IMR-90 (cell line): ENCODE measurements at regions not wholly inside any gene's neighbourhood (a gene's known extent, or its start where the extent isn't known, plus 50 kb on each side); places are given as distances from the start of the nearest gene placed in this dataset.

Experiments used
- ATAC-seq: fragments of 200-7000 bp; cut with Tn5 transposase; 2 replicates; pipeline ENCODE4 v1.9.1; 2020; ENCODE audit warnings: low read depth, mild to moderate bottlenecking, moderate library complexity
- BruUV-seq: library from RNA; stranded (reverse); fragments of 400-500 nt; replicated peaks from 2 replicates; lab custom pipeline; 2021; lab: Mats Ljungman, UMichigan
- CTCF ChIA-PET: fragments of 300-600 bp; formaldehyde crosslinking; extraction: SDS; loops from one replicate; lab custom pipeline; 2021; ENCODE audit warnings: antibody characterized with exemption; lab: Yijun Ruan, JAX
- POLR2A ChIA-PET: fragments of 300-600 bp; sonication (Branson Sonifier 250); formaldehyde crosslinking; loops from one replicate; lab custom pipeline; 2022; ENCODE audit warnings: antibody characterized with exemption; ENCODE audit not compliant: unreplicated experiment; lab: Charles Lee
- DNase-seq: peaks from one replicate; pipeline ENCODE4 v3.0.0; 2013
- H2AFZ ChIP-seq: replicated peaks from 2 replicates; pipeline ENCODE3; 2013; ENCODE audit warnings: low read length, mild to moderate bottlenecking; ENCODE audit not compliant: poor library complexity
- H2AK5ac ChIP-seq: 2 replicates; pipeline ENCODE4 v1.6.1; 2013; ENCODE audit warnings: low read depth, low read length, inconsistent platforms
- H2AK9ac ChIP-seq: replicated peaks from 2 replicates; pipeline ENCODE3; 2013; ENCODE audit warnings: mild to moderate bottlenecking, low read depth, low read length, moderate library complexity; ENCODE audit not compliant: poor library complexity
- H2BK120ac ChIP-seq: 2 replicates; pipeline ENCODE4 v1.6.1; 2013; ENCODE audit warnings: low read depth, low read length, inconsistent platforms
- H2BK15ac ChIP-seq: 3 replicates; pipeline ENCODE4 v1.6.1; 2013; ENCODE audit warnings: low read depth, low read length, inconsistent platforms
- H2BK20ac ChIP-seq: 2 replicates; pipeline ENCODE4 v1.6.1; 2013; ENCODE audit warnings: low read depth, mild to moderate bottlenecking, inconsistent platforms, low read length, moderate library complexity
- H2BK5ac ChIP-seq: 2 replicates; pipeline ENCODE4 v1.6.1; 2013; ENCODE audit warnings: mild to moderate bottlenecking, low read depth, low read length, inconsistent platforms; ENCODE audit not compliant: poor library complexity, severe bottlenecking
- H3K14ac ChIP-seq: replicated peaks from 2 replicates; pipeline ENCODE4 v1.6.1; 2013; ENCODE audit warnings: low read depth, low read length, inconsistent platforms
- H3K18ac ChIP-seq: 2 replicates; pipeline ENCODE4 v1.6.1; 2013; ENCODE audit warnings: low read depth, low read length, control low read depth
- H3K23ac ChIP-seq: 2 replicates; pipeline ENCODE4 v1.6.1; 2013; ENCODE audit warnings: low read depth, low read length, inconsistent platforms
- H3K27ac ChIP-seq: 2 replicates; pipeline ENCODE4 v1.5.1; 2013; ENCODE audit warnings: mild to moderate bottlenecking, control low read depth, low read length; ENCODE audit not compliant: insufficient read depth
- H3K27me3 ChIP-seq: 2 replicates; pipeline ENCODE4 v1.6.1; 2013; ENCODE audit warnings: low read length; ENCODE audit not compliant: control insufficient read depth, insufficient read depth
- H3K36me3 ChIP-seq: 2 replicates; pipeline ENCODE4 v1.6.1; 2013; ENCODE audit warnings: low read length, mixed read lengths; ENCODE audit not compliant: control insufficient read depth, insufficient read depth
- H3K4ac ChIP-seq: 2 replicates; pipeline ENCODE4 v1.6.1; 2013; ENCODE audit warnings: low read depth, low read length, inconsistent platforms
- H3K4me1 ChIP-seq: 2 replicates; pipeline ENCODE4 v1.6.1; 2013; ENCODE audit warnings: low read length, mixed read lengths; ENCODE audit not compliant: control insufficient read depth, insufficient read depth
- H3K4me2 ChIP-seq: 2 replicates; pipeline ENCODE4 v1.6.1; 2013; ENCODE audit warnings: low read depth, mild to moderate bottlenecking, control low read depth, low read length, moderate library complexity
- H3K4me3 ChIP-seq: 2 replicates; pipeline ENCODE4 v1.5.1; 2013; ENCODE audit warnings: low read depth, mild to moderate bottlenecking, control low read depth, low read length, moderate library complexity; ENCODE audit not compliant: insufficient read depth
- H3K56ac ChIP-seq: 2 replicates; pipeline ENCODE4 v1.6.1; 2013; ENCODE audit warnings: low read length, inconsistent platforms; ENCODE audit not compliant: insufficient read depth; ENCODE audit errors: extremely low read depth
- H3K79me1 ChIP-seq, 2 experiments: 2 replicates each; pipeline ENCODE4 v1.6.1; 2013; ENCODE audit warnings: low read length in 2 of 2, inconsistent platforms in 1 of 2, low read depth in 1 of 2
- H3K9ac ChIP-seq: 2 replicates; pipeline ENCODE4 v1.6.1; 2013; ENCODE audit warnings: low read depth, low read length, control low read depth
- H3K9me1 ChIP-seq: 2 replicates; pipeline ENCODE4 v1.6.1; 2013; ENCODE audit warnings: low read length, inconsistent platforms; ENCODE audit not compliant: insufficient read depth
- H3K9me3 ChIP-seq: 2 replicates; pipeline ENCODE4 v1.6.1; 2013; ENCODE audit warnings: low read length; ENCODE audit not compliant: control insufficient read depth, insufficient read depth
- H4K20me1 ChIP-seq: 2 replicates; pipeline ENCODE4 v1.6.1; 2013; ENCODE audit warnings: low read length, inconsistent platforms; ENCODE audit not compliant: insufficient read depth
- H4K5ac ChIP-seq: 2 replicates; pipeline ENCODE4 v1.6.1; 2013; ENCODE audit warnings: mild to moderate bottlenecking, low read depth, low read length, control low read depth
- H4K8ac ChIP-seq, 2 experiments: 2 replicates each; pipeline ENCODE4 v1.6.1; 2013; ENCODE audit warnings: low read depth in 2 of 2, low read length in 2 of 2, control low read depth in 1 of 2, inconsistent platforms in 1 of 2
- H4K91ac ChIP-seq: 2 replicates; pipeline ENCODE4 v1.6.1; 2013; ENCODE audit warnings: low read depth, low read length, inconsistent platforms; ENCODE audit not compliant: insufficient read depth
- BHLHE40 ChIP-seq: fragments of 150-350 bp; IDR thresholded peaks from 2 replicates; pipeline ENCODE4 v1.6.1; 2016; ENCODE audit warnings: mild to moderate bottlenecking, low read depth, low read length
- CEBPB ChIP-seq: IDR thresholded peaks from 2 replicates; pipeline ENCODE4 v1.6.1; 2012; ENCODE audit warnings: low read depth, low read length, improper control_type of control experiment
- CHD1 ChIP-seq: IDR thresholded peaks from 2 replicates; pipeline ENCODE4 v1.6.1; 2012; ENCODE audit warnings: low read depth, low read length, improper control_type of control experiment
- FOS ChIP-seq: fragments of 150-350 bp; IDR thresholded peaks from 2 replicates; pipeline ENCODE4 v1.6.1; 2016; ENCODE audit warnings: low read depth, low read length
- MAFK ChIP-seq: IDR thresholded peaks from 2 replicates; pipeline ENCODE4 v1.6.1; 2012; ENCODE audit warnings: low read depth, low read length, improper control_type of control experiment
- MAZ ChIP-seq: IDR thresholded peaks from 2 replicates; pipeline ENCODE4 v1.6.1; 2012; ENCODE audit warnings: low read depth, mild to moderate bottlenecking, low read length, improper control_type of control experiment, moderate library complexity, borderline replicate concordance
- MXI1 ChIP-seq: IDR thresholded peaks from 2 replicates; pipeline ENCODE4 v1.6.1; 2012; ENCODE audit warnings: low read depth, mild to moderate bottlenecking, low read length, moderate library complexity, borderline replicate concordance
- NFE2L2 ChIP-seq: fragments of 150-350 bp; IDR thresholded peaks from 2 replicates; pipeline ENCODE4 v1.6.1; 2016; ENCODE audit warnings: low read depth, mild to moderate bottlenecking, low read length
- POLR2A ChIP-seq: IDR thresholded peaks from 2 replicates; pipeline ENCODE4 v1.6.1; 2012; ENCODE audit warnings: mild to moderate bottlenecking, low read depth, low read length
- RAD21 ChIP-seq: IDR thresholded peaks from 2 replicates; pipeline ENCODE4 v1.6.1; 2012; ENCODE audit warnings: low read length, improper control_type of control experiment
- RCOR1 ChIP-seq: IDR thresholded peaks from 2 replicates; pipeline ENCODE4 v1.6.1; 2012; ENCODE audit warnings: mild to moderate bottlenecking, low read length, improper control_type of control experiment; ENCODE audit not compliant: insufficient replicate concordance
- RFX5 ChIP-seq: IDR thresholded peaks from 2 replicates; pipeline ENCODE4 v1.8.0; 2012; ENCODE audit warnings: low read depth, mild to moderate bottlenecking, low read length, moderate library complexity
- SMC3 ChIP-seq: fragments of 150-350 bp; IDR thresholded peaks from 2 replicates; pipeline ENCODE4 v1.6.1; 2016; ENCODE audit warnings: low read depth, mild to moderate bottlenecking, antibody characterized with exemption, low read length, moderate library complexity
- WGBS, 2 experiments: methylation state at CpG; one replicate each; pipeline versions ENCODE4 v1.1.5 to v1.1.7; 2013; ENCODE audit warnings: missing lambda C conversion rate in 2 of 2; ENCODE audit not compliant: insufficient read length in 1 of 2; ENCODE audit errors: extremely low coverage in 2 of 2; 5-methylcytosine and 5-hydroxymethylcytosine counted together
- dilution Hi-C: fragments of 300-500 bp; cut with HindIII; formaldehyde crosslinking; loops from one replicate; pipeline ENCODE4 v1.14.3; 2018; ENCODE audit warnings: low sequenced_read_pairs; ENCODE audit not compliant: unreplicated experiment
- in situ Hi-C: fragments of 300-500 bp; cut with MboI; formaldehyde crosslinking; loops from 3 replicates; pipeline ENCODE4 v1.14.3; 2019; ENCODE audit warnings: low sequenced_read_pairs, inconsistent platforms, mixed read lengths
- intact Hi-C: fragments of 100-400 bp; cut with micrococcal nuclease; formaldehyde crosslinking; loops from 2 replicates; pipeline ENCODE4 v1.10.0; 2022
- TF ChIP-seq, protein P1 (sequence below): fragments of 150-350 bp; IDR thresholded peaks from 2 replicates; pipeline ENCODE4 v1.6.1; 2016; ENCODE audit warnings: low read depth, mild to moderate bottlenecking, low read length, moderate library complexity, borderline replicate concordance
- TF ChIP-seq, protein P2 (sequence below): conservative IDR thresholded peaks from 2 replicates; pipeline ENCODE4 v1.5.1; 2012; ENCODE audit warnings: mild to moderate bottlenecking, low read depth, low read length, improper control_type of control experiment
- TF ChIP-seq, protein P3 (sequence below): fragments of 150-350 bp; IDR thresholded peaks from 2 replicates; pipeline ENCODE4 v1.6.1; 2017; ENCODE audit warnings: mild to moderate bottlenecking, antibody characterized with exemption, low read length, low read depth

DNA sequence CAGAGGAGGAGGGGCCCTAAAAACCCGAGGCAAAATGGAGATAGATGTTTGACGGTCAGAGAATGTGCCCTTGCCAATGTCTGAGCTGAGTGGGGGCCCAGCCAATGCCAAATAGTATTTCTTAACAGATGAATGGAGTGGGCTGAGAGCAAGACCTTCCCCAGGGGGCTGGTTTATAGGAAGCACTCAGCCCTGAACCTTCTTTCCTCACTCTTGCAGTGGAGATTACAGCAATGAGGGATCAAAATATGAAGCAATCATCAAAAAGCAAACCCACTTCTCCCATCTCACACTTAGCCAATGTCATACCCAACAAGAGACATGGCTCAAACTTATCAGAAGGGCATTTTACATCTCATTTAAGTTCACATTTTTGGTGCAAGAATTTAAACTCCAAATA is 350.3 kb downstream of the GADD45G start:
- Histone ChIP-seq H2AFZ (no peak overlapping the region), H3K4ac (no peak overlapping the region), H3K4me2 (no peak overlapping the region), H3K23ac (no peak overlapping the region), H3K9me1 (no peaks in the 10 kb centered on the region), H3K18ac (no peak overlapping the region), H3K79me1 (no peaks in the 10 kb centered on the region), H2AK9ac (no peak overlapping the region), H3K4me1 (no peaks in the 10 kb centered on the region; the same call in 1 of the 2 replicates), H3K27me3 (no peaks in the 10 kb centered on the region), H2BK5ac (no peak overlapping the region), H3K27ac (no peak overlapping the region), H3K9ac (no peak overlapping the region), H4K5ac (no peak overlapping the region), H4K8ac (no peak overlapping the region), H4K91ac (no peak overlapping the region), H3K56ac (no peak overlapping the region), H2BK20ac (no peak overlapping the region), H2BK15ac (no peak overlapping the region), H3K36me3 (no peaks in the 10 kb centered on the region), H3K4me3 (no peak overlapping the region), H3K14ac (no peak overlapping the region), H4K20me1 (no peaks in the 10 kb centered on the region), H2AK5ac (no peak overlapping the region), H2BK120ac (no peak overlapping the region), H3K9me3 (0 out of 2 replicates have a peak, but pooled peaks cover 2% of the 10 kb centered on the region)
- intact Hi-C loops = no loop called here
- ATAC-seq (no peak), DNase-seq (no peak)
- WGBS, 2 experiments = no CpG with 5 or more reads among the region's 2 CpGs
- TF ChIP-seq NFE2L2 = no peak
- no peak for TF ChIP-seq MAFK
- TF ChIP-seq, protein P1, sequence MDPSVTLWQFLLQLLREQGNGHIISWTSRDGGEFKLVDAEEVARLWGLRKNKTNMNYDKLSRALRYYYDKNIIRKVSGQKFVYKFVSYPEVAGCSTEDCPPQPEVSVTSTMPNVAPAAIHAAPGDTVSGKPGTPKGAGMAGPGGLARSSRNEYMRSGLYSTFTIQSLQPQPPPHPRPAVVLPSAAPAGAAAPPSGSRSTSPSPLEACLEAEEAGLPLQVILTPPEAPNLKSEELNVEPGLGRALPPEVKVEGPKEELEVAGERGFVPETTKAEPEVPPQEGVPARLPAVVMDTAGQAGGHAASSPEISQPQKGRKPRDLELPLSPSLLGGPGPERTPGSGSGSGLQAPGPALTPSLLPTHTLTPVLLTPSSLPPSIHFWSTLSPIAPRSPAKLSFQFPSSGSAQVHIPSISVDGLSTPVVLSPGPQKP = no peak
- no peak for TF ChIP-seq RCOR1
- no peak for TF ChIP-seq CHD1
- no peak for TF ChIP-seq POLR2A
- TF ChIP-seq MXI1 = no peak
- no peak for TF ChIP-seq MAZ
- TF ChIP-seq, protein P2, sequence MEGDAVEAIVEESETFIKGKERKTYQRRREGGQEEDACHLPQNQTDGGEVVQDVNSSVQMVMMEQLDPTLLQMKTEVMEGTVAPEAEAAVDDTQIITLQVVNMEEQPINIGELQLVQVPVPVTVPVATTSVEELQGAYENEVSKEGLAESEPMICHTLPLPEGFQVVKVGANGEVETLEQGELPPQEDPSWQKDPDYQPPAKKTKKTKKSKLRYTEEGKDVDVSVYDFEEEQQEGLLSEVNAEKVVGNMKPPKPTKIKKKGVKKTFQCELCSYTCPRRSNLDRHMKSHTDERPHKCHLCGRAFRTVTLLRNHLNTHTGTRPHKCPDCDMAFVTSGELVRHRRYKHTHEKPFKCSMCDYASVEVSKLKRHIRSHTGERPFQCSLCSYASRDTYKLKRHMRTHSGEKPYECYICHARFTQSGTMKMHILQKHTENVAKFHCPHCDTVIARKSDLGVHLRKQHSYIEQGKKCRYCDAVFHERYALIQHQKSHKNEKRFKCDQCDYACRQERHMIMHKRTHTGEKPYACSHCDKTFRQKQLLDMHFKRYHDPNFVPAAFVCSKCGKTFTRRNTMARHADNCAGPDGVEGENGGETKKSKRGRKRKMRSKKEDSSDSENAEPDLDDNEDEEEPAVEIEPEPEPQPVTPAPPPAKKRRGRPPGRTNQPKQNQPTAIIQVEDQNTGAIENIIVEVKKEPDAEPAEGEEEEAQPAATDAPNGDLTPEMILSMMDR = no peak
- TF ChIP-seq, protein P3, sequence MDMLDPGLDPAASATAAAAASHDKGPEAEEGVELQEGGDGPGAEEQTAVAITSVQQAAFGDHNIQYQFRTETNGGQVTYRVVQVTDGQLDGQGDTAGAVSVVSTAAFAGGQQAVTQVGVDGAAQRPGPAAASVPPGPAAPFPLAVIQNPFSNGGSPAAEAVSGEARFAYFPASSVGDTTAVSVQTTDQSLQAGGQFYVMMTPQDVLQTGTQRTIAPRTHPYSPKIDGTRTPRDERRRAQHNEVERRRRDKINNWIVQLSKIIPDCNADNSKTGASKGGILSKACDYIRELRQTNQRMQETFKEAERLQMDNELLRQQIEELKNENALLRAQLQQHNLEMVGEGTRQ = no peak
- no peak for TF ChIP-seq SMC3
- TF ChIP-seq FOS = no peak
- no peak for TF ChIP-seq RAD21
- no peak for TF ChIP-seq RFX5
- no peak for TF ChIP-seq BHLHE40
- TF ChIP-seq CEBPB = no peak
- dilution Hi-C loops = no loop called here
- no TSS peak for BruUV-seq
- ChIA-PET POLR2A (no interaction called here), CTCF (no interaction called here)
- in situ Hi-C loops = no loop called here
